ENCODE measurements at regions not wholly inside any gene's neighbourhood (a gene's known extent, or its start where the extent isn't known, plus 50 kb on each side); places are given as distances from the start of the nearest gene placed in this dataset.
A peak's percentile ranks its signal among the peaks of the same experiment; 100 is the strongest.

DNA sequence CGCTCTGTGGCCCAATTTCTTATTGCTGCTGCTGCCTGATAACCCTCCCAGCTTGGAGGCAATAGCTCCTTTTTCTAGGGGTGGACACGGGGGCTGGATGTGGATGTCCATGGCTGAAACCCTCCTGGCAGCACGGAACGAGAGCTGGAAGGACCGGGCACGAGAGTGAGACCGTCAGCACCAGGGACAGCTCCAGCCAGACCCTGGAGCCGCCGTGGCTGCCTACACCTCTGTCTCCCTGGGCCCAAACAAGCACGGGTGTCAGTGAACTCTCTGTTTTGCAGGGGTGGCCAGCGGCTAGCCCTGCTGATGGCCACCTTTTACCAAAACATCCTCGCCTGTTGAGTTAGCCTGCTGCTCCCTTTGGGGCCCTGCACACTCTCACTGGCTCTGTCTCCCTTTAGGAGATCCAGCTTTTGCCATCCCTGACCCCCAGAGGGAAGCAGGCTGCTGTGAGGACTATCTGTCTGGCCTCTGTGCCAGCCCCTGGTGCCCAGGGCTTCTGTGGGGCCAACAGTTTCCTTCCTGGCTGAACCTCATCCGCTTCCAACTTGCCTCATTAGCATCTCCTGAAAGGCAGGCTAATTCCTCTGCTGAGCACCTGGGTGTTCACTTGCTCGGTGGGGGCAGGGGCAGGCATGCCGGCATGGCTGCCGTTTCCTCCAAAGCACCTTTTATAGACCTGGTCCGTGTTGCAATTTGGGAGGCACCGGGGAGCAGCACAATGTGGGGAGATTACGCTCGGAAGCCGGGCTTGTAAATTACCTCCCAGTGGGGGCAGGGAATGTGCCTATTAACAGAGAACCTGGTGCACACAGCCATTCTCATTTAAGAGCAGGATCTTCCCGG, 118.1 kb downstream of the ENGASE start:
- CTCF ChIA-PET: interaction anchor here (1.0 to 2.5 kb wide), 2 partner anchors 200 to 208 kb away, joined by 3 to 21 read pairs; no protein-coding TSS in a partner anchor
- no peak for TF ChIP-seq ARNT (IDR thresholded peaks at IDR 0.05)
- TF ChIP-seq BHLHE40 (IDR thresholded peaks at IDR 0.05; ENCODE audit: borderline replicate concordance): no peak
- TF ChIP-seq ZNF384 (IDR thresholded peaks at IDR 0.05): no peak
- TF ChIP-seq FOXK2 (IDR thresholded peaks at IDR 0.05): no peak
- no peak for TF ChIP-seq L3MBTL2 (conservative IDR thresholded peaks at IDR 0.05)
- TF ChIP-seq FOXM1 (IDR thresholded peaks at IDR 0.05; ENCODE audit: borderline replicate concordance): no peak
- no peak for TF ChIP-seq TARDBP (IDR thresholded peaks at IDR 0.05)
- TF ChIP-seq HDGF (IDR thresholded peaks at IDR 0.05; ENCODE audit: borderline replicate concordance): no peak
- no peak for TF ChIP-seq SUZ12 (IDR thresholded peaks at IDR 0.05)
- TF ChIP-seq, protein P1, sequence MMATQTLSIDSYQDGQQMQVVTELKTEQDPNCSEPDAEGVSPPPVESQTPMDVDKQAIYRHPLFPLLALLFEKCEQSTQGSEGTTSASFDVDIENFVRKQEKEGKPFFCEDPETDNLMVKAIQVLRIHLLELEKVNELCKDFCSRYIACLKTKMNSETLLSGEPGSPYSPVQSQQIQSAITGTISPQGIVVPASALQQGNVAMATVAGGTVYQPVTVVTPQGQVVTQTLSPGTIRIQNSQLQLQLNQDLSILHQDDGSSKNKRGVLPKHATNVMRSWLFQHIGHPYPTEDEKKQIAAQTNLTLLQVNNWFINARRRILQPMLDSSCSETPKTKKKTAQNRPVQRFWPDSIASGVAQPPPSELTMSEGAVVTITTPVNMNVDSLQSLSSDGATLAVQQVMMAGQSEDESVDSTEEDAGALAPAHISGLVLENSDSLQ (IDR thresholded peaks at IDR 0.05): no peak
- TF ChIP-seq SP1 (IDR thresholded peaks at IDR 0.05): no peak
- TF ChIP-seq FOXA1 (IDR thresholded peaks at IDR 0.05): no peak
- no peak for TF ChIP-seq NFRKB (IDR thresholded peaks at IDR 0.05)
- TF ChIP-seq ELF4 (IDR thresholded peaks at IDR 0.05): no peak
- no peak for TF ChIP-seq CTBP1 (IDR thresholded peaks at IDR 0.05; ENCODE audit: borderline replicate concordance)
- TF ChIP-seq LEF1 (IDR thresholded peaks at IDR 0.05; ENCODE audit: borderline replicate concordance): no peak
- POLR2A ChIA-PET: no interaction called here

DNA sequence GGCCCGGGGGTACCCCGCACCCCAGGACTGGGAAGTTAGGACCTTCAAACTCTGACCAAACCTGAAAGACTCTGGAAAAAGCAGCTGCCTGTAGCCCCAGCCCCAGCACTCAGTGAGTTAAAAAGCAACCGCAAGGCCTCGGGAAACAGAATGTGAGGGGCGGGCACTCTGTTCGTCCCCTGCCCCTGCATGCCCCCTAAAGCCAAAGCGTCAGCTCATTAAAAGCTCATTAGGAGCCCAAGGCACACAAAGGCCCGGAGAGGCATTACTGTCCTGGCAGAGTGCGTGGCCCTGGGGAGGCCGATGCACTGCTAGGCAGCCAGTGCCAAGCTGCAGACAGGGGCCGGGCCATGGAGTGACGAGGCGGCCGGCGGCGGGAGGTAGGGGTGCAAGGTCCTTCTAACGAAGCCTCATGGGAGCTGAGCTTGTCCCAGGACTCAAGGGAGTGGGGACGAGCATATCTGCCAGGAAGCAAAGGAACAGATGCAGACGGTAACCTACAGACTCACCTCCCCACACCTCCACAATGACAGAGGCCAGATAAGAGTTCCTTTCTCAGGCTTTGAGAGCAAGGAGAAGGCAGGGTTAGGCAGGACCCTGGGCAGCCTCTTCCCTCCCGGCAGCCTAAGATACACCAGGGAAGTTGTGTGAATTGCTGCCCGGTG, 116.8 kb downstream of the ENGASE start:
- DNase-seq (ENCODE audit: extremely low spot score): no peak
- ChIA-PET POLR2A (no interaction called here), CTCF (interaction anchor here (0.6 to 2.5 kb wide), 4 partner anchors 162 to 209 kb away, joined by 3 to 21 read pairs (median 6); no protein-coding TSS in a partner anchor)
- no peak for TF ChIP-seq FOXK2 (IDR thresholded peaks at IDR 0.05)
- no peak for TF ChIP-seq FOXA1 (IDR thresholded peaks at IDR 0.05)
- no peak for TF ChIP-seq CTBP1 (IDR thresholded peaks at IDR 0.05; ENCODE audit: borderline replicate concordance)
- no peak for TF ChIP-seq HDGF (IDR thresholded peaks at IDR 0.05; ENCODE audit: borderline replicate concordance)
- no peak for TF ChIP-seq NFRKB (IDR thresholded peaks at IDR 0.05)

More for the DNA sequence above, 118.1 kb downstream of the ENGASE start:
- peak; percentile 78 for DNase-seq (ENCODE audit: extremely low spot score)

DNA sequence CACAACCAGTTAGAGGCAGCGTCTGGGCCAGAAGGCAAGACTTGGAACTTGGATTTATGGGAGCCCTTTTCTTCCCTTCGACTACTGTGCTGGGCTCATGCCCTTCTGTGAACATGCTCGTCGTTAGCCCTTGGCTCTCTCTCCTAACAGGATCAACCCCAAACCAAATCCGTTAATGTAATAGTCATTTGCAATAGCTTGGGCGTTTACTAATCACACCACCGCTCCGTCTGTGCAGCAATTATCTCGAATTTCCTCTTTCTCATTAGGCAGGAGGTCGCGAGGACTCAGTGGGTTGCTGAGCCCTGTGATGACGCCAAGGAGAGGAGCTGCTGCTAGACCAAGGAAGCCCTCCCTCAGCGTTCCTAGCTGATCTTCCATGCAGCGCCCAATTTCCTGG, 114.7 kb downstream of the ENGASE start:
- no peak for DNase-seq (ENCODE audit: extremely low spot score)
- TF ChIP-seq L3MBTL2 (conservative IDR thresholded peaks at IDR 0.05) (no peak), FOXK2 (IDR thresholded peaks at IDR 0.05) (no peak), TARDBP (IDR thresholded peaks at IDR 0.05) (no peak), ARNT (IDR thresholded peaks at IDR 0.05) (no peak), HDGF (IDR thresholded peaks at IDR 0.05; ENCODE audit: borderline replicate concordance) (no peak)
- ChIA-PET POLR2A (no interaction called here), CTCF (interaction anchor here (0.6 to 5.3 kb wide), 4 partner anchors 134 to 1232 kb away, joined by 3 to 40 read pairs (median 10); no protein-coding TSS in a partner anchor)

DNA sequence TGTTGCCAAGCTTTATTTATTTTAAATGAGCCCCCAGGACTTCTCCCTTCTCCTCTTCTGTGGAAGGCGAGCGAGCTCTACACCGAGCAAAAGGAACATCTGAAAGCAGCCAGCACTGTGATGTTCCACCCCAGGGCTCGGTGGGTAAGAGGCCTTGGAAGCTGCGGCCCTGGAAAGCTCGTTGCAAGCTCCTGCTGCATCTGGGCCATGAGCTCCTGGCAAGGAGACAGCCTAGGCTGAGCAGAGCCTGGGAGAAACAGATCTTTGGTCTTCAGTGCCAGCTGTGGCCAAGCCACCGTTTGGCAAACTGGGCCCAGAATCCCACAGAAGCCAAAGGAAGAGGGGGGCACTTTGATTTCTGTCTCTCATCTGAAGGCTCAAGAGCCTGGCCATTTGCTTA, 114.1 kb downstream of the ENGASE start:
- TF ChIP-seq, protein P1 (IDR thresholded peaks at IDR 0.05): no peak
- TF ChIP-seq FOXM1 (IDR thresholded peaks at IDR 0.05; ENCODE audit: borderline replicate concordance): no peak
- no peak for TF ChIP-seq ZNF384 (IDR thresholded peaks at IDR 0.05)
- no peak for TF ChIP-seq FOXA1 (IDR thresholded peaks at IDR 0.05)
- TF ChIP-seq SUZ12 (IDR thresholded peaks at IDR 0.05): no peak
- no peak for TF ChIP-seq LEF1 (IDR thresholded peaks at IDR 0.05; ENCODE audit: borderline replicate concordance)
- TF ChIP-seq SP1 (IDR thresholded peaks at IDR 0.05): no peak
- TF ChIP-seq FOXK2 (IDR thresholded peaks at IDR 0.05): no peak
- no peak for TF ChIP-seq TARDBP (IDR thresholded peaks at IDR 0.05)
- no peak for TF ChIP-seq CTBP1 (IDR thresholded peaks at IDR 0.05; ENCODE audit: borderline replicate concordance)
- no peak for TF ChIP-seq L3MBTL2 (conservative IDR thresholded peaks at IDR 0.05)
- no peak for TF ChIP-seq BHLHE40 (IDR thresholded peaks at IDR 0.05; ENCODE audit: borderline replicate concordance)
- ChIA-PET CTCF (interaction anchor here (0.7 to 5.3 kb wide), 5 partner anchors 134 to 212 kb away, joined by 4 to 40 read pairs (median 4); no protein-coding TSS in a partner anchor), POLR2A (no interaction called here)
- DNase-seq (ENCODE audit: extremely low spot score): no peak

DNA sequence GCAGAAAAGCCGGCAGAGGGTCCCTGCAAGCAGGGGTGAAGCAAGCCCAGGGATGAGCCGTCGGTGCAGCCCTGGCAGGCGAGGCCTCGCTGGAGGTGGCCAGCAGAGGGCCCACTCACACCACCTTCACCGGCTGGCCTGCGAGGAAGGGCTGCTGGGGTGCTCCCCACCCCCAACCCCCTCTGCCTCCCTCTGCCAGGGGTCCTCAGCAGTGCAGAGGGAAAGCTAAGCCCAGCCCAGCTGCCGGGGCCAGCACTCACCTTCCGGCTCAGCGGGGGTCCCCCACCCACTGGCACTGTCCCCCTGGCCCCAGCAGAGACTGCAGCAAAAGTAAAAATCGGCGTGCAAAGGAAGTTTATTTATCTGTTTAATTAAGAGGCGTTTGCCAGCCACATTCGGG, 113.4 kb downstream of the ENGASE start:
- peak; percentile 75 for DNase-seq (ENCODE audit: extremely low spot score)
- ChIA-PET CTCF (interaction anchor here (0.7 to 5.3 kb wide), 5 partner anchors 22 to 213 kb away, joined by 3 to 40 read pairs (median 4); no protein-coding TSS in a partner anchor), POLR2A (no interaction called here)
- TF ChIP-seq L3MBTL2 (conservative IDR thresholded peaks at IDR 0.05): no peak

DNA sequence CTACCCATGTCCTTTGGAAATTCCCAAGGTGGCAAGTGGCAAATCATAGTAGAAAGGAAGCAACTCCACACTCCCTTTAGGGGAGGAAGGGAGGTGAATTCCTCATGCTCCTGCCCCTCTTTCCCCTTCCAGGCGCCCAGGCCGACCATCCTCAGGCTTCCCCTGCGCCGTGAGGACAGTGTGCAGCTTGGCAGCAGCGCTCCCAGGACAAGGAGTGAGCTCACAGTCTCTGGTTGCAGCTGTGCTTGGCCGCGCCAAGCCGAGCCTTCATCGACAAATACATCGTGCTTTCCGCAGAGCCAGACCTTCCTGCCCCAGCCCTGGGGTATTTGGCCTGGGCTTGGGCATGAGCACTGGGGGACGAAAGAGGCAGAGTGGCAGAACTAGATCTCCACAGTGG, 112.6 kb downstream of the ENGASE start:
- ChIA-PET POLR2A (no interaction called here), CTCF (interaction anchor here (0.7 to 5.3 kb wide), 3 partner anchors 21 to 205 kb away, joined by 3 to 40 read pairs (median 16); no protein-coding TSS in a partner anchor)
- DNase-seq (ENCODE audit: extremely low spot score): no peak
- TF ChIP-seq FOXM1 (IDR thresholded peaks at IDR 0.05; ENCODE audit: borderline replicate concordance) (no peak), TARDBP (IDR thresholded peaks at IDR 0.05) (no peak), HDGF (IDR thresholded peaks at IDR 0.05; ENCODE audit: borderline replicate concordance) (no peak), L3MBTL2 (conservative IDR thresholded peaks at IDR 0.05) (no peak), SUZ12 (IDR thresholded peaks at IDR 0.05) (no peak), LEF1 (IDR thresholded peaks at IDR 0.05; ENCODE audit: borderline replicate concordance) (no peak), FOXA1 (IDR thresholded peaks at IDR 0.05) (no peak), ZNF384 (IDR thresholded peaks at IDR 0.05) (no peak), NFRKB (IDR thresholded peaks at IDR 0.05) (no peak), FOXK2 (IDR thresholded peaks at IDR 0.05) (no peak), ARNT (IDR thresholded peaks at IDR 0.05) (no peak), SP1 (IDR thresholded peaks at IDR 0.05) (no peak), ELF4 (IDR thresholded peaks at IDR 0.05) (no peak)
- TF ChIP-seq, protein P1 (IDR thresholded peaks at IDR 0.05): no peak
